AG04449 (cell line): ENCODE measurements at regions not wholly inside any gene's neighbourhood (a gene's known extent, or its start where the extent isn't known, plus 50 kb on each side); places are given as distances from the start of the nearest gene placed in this dataset.

ENCODE experiments used
- CTCF ChIA-PET: fragments of 350-600 bp; formaldehyde crosslinking; extraction: SDS; loops from one replicate; lab custom pipeline; 2021; ENCODE audit warnings: antibody characterized with exemption; lab: Yijun Ruan, JAX
- POLR2A ChIA-PET: fragments of 400-600, 350-600 bp; formaldehyde crosslinking; extraction: SDS; loops from one replicate; lab custom pipeline; 2020; ENCODE audit warnings: antibody characterized with exemption, inconsistent platforms; lab: Yijun Ruan, JAX
- DNase-seq: peaks from one replicate; pipeline ENCODE4 v3.0.0-alpha.2; 2010; ENCODE audit warnings: low read depth, low spot score
- H3K4me3 ChIP-seq: 2 replicates; pipeline ENCODE4 v1.5.1; 2011; ENCODE audit warnings: low read depth, mild to moderate bottlenecking, control low read depth, low read length
- TF ChIP-seq, protein P1 (sequence below): IDR thresholded peaks from one replicate; pipeline ENCODE4 v1.5.1; 2011; ENCODE audit warnings: mild to moderate bottlenecking, moderate library complexity, low read length, control low read depth, inconsistent platforms; ENCODE audit not compliant: insufficient read depth; ENCODE audit errors: missing control alignments

DNA sequence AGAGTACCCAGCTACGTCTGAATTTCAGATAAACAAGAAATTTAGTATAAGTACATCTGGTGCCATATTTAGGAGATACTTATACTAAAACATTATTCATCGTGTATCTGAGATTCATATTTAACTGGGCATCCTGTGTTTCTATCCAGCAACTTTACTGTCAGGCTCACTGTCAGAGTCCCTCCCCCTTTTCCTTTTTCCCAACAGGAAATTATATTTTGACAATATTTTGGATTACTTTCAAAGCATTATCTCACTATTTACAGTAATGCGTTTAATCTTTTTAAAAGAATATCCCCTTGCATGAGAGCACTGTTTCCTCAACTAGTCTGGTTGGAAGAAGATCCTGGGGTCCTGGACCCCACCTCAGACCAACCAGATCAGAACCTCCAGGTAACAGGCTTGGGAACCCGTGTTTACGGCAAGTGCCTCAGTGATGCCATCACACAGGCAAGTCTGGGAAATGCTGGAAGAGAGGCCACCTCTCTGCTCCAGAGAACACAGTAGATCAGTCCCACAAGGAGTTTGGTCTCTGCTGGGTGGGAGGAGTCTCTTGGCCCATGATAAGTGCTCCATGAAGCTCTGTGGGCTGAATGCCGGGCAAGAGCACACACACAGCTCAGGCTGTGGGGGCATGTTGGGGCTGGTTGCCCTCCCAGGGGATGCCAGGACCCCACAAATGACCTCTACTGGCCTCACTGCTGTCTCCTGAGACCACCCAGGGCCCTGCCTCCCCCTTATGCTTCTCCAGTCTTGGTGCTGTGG, 84.2 kb upstream of the UXS1 start:
- H3K4me3 ChIP-seq: no peak overlapping the region
- DNase-seq: no peak
- TF ChIP-seq, protein P1, sequence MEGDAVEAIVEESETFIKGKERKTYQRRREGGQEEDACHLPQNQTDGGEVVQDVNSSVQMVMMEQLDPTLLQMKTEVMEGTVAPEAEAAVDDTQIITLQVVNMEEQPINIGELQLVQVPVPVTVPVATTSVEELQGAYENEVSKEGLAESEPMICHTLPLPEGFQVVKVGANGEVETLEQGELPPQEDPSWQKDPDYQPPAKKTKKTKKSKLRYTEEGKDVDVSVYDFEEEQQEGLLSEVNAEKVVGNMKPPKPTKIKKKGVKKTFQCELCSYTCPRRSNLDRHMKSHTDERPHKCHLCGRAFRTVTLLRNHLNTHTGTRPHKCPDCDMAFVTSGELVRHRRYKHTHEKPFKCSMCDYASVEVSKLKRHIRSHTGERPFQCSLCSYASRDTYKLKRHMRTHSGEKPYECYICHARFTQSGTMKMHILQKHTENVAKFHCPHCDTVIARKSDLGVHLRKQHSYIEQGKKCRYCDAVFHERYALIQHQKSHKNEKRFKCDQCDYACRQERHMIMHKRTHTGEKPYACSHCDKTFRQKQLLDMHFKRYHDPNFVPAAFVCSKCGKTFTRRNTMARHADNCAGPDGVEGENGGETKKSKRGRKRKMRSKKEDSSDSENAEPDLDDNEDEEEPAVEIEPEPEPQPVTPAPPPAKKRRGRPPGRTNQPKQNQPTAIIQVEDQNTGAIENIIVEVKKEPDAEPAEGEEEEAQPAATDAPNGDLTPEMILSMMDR: no peak
- POLR2A ChIA-PET: no interaction called here
- CTCF ChIA-PET: no interaction called here

DNA sequence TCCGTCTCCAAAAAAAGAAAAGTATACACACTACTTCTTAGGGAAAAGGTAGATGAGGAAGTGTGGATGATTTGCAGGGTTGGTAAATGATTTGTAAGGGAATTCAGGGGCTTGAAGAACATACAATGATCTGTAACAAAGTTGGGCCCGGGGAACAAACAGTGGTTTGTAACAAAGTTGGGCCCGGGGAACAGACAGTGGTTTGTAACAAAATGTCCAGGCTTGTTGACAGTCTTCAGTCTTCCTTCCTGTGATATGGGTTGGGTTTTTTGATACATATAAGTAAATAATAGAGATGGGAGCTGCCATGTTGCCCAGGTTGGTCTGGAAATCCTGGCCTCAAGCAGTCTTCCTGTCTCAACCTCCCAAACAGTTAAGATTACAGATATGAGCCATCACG, 83.3 kb upstream of the UXS1 start:
- ChIA-PET CTCF (no interaction called here), POLR2A (no interaction called here)
- TF ChIP-seq, protein P1: no peak
- no peak overlapping the region for H3K4me3 ChIP-seq
- no peak for DNase-seq

- ChIA-PET POLR2A (no interaction called here), CTCF (no interaction called here)
- no peak overlapping the region for H3K4me3 ChIP-seq
- no peak for DNase-seq
- TF ChIP-seq, protein P1: no peak
Measured at GRCh38 chr2:106275971-106276370, 81.9 kb upstream of the UXS1 start.

- POLR2A ChIA-PET: no interaction called here
- CTCF ChIA-PET: no interaction called here
Measured at GRCh38 chr2:106274668-106275067, 80.6 kb upstream of the UXS1 start.

GRCh38 chr2:106272216-106272807, 78.2 kb upstream of the UXS1 start:
- TF ChIP-seq, protein P1: no peak
- no peak for DNase-seq
- no peak overlapping the region for H3K4me3 ChIP-seq
- ChIA-PET POLR2A (no interaction called here), CTCF (no interaction called here)

More at GRCh38 chr2:106274668-106275067, 80.6 kb upstream of the UXS1 start:
- TF ChIP-seq, protein P1: no peak
- DNase-seq: no peak
- no peak overlapping the region for H3K4me3 ChIP-seq

DNA sequence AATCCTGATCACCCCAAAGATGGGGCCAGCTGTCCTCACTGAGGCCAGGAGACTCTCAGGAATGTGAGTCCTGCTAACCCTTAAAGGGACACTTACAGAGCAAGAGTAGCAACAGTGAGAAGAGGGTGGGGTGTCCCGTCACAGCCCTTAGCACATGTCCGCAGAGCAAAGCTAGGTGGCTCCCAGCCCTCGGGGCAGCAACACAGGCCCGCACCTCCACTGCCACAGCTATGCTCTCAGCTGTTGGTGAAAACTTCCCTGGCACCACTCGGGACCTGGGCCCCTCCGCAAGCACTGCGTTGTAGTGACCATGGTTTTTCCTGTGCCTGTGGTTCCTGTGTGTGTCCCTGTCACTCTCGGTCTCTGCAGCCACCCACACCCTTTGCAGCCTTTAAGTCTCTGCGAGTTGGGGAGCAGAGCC, 76.4 kb upstream of the UXS1 start:
- ChIA-PET CTCF (no interaction called here), POLR2A (no interaction called here)
- H3K4me3 ChIP-seq: peak overlapping the region; percentile 8; the same call in 1 of the 2 replicates
- DNase-seq: no peak
- TF ChIP-seq, protein P1: no peak
